ENCODE measurements at regions not wholly inside any gene's neighbourhood (a gene's known extent, or its start where the extent isn't known, plus 50 kb on each side); places are given as distances from the start of the nearest gene placed in this dataset.

DNA sequence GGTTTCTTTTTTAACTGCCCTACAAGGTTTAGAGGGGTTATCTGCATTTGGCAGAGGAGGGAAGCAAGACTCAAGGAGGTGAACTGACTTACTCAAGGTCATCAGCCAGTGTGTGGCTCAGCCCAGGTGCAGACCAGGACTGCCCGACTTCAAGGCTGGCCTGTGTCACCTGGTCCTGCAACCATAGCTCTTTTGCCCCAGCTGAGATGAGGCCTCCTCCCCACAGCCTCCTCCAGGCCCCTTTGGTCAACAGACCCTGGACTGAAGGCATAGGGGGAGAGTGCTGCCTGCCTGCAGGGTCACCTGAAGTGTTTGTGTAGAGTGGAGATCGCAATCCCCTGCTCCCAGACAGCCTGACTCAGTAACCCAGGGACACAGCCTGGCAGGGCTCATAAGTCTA, 168.5 kb upstream of the GLI2 start:
- DNase-seq (ENCODE audit: low spot score): no peak

DNA sequence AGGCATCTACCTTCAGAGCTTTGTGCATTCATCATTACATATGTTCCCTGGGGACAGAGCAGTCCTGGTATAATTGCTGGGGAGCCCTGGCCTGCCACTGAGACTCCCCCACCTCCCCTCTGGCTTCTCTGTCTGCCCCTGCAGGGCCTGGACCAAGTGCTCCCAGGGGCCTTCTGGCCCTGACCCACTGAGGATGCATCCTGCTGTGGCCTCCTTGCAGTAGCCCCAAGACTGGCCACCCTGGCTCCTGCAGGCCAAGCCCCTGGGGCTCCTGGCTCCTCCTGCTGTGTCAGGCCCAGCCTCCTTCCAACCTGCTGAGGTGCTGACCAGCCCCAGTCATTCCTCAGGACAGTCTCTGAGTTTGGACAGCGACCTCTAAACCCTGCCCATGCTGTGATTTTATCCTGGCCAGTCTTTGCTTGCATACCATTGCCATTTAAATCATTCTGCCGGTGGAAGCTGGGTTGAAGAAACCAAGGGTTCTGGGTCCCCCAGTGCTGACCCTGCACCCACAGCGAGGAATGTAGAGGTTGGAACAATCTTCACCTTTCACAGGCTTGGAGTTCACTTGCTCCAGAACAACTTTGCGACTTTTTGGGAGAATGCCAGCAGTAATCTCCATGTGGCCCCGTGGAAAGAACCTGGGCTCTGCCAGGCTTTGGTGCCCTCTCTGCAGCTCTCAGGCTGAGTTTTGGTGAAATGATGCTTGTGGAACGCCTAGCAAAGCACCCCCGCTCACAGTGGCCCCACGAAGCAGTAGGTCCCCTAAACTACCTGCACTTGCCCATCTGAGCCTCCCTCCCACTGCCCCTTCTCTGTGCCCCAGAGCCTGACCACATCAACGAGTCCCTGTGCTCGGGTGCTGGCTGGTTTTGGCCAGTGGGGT, 167.3 kb upstream of the GLI2 start:
- no peak for DNase-seq (ENCODE audit: low spot score)

DNA sequence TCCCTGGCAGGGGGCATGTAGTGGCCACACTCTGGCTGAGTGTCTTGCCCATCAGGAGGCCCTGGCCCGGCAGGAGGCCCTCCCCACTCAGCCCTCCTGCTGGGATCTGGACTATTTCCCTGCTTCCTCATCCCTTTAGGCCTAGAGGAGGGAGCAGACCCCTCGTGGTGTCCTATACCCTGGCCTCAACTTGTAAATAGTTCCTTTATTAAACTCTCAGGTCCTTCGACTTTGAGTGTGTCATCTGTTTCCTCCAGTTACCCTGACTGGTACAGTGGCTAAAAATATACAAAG, 166.7 kb upstream of the GLI2 start:
- DNase-seq (ENCODE audit: low spot score): no peak

DNA sequence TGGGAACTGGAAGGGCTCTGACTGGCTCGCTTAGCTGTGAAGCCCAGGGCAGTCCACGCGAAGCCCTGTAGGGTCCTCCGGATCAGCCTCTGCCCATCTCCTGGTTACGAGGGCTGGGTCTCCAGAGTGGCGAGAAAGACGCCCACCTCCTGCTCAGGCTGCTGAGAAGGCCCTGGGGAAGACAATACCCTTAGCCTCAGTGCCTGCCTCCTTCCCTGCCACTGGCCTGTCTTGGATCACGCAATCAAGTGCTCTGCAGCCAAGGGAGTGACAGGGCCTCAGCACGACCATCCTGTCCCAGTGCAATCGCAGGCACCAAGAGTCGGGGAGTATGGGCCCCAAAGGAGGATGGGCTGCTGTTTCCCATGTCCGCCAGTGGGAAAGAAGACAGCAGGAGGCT, 165.7 kb upstream of the GLI2 start:
- DNase-seq (ENCODE audit: low spot score): no peak

DNA sequence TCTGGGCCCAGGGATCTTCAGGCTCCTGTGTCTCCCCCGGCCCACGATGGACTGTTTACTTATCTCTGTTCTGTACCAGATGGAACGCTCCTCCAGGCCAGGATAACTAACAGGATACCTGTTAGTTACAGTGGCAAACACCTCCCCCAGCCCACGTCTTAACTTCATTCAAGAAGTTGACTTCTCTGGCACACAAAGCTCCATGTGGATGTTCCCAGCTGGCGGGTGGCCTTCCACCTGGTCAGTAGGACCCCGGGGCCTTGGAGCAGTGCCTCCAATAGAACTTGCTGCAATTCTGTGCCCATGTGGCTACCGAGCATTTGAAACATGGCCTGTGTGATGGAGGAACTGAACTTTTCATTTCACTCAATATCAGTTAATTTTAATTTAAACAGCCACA, 165.1 kb upstream of the GLI2 start:
- DNase-seq (ENCODE audit: low spot score): no peak

DNA sequence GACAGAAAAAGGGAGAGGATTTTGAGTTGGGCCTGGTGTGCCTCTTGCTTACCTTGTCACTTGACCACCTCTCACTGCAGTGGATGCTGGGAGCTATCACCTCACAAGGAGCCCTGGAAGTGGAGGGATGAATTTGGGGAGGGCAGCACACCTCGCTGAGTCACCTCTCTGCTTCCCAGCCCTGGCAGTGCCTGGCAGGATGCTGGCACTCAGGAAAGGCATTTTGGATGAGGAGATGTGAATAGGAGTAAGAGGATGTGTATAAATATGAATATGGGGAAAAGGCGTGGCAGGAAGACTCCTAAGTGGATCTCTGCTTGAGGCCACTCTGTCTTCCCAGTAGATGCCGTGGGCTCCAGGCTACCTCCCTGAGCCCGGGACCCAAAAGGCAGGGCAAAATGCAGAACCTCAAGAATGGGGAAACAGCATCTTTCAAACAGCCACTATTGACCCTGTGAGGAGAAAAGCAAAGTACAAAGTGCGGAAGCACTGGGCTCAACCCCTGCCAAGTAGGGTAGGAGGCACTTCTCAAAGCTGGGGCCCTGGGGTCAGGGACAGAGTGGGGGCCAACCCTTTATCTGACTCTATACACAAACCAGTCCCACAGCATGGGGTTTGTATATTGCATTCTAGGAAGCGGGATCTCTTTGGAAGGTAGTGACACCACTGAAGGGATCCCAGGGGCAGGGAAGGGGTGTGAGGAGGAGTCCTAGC, 164.5 kb upstream of the GLI2 start:
- no peak for DNase-seq (ENCODE audit: low spot score)

DNA sequence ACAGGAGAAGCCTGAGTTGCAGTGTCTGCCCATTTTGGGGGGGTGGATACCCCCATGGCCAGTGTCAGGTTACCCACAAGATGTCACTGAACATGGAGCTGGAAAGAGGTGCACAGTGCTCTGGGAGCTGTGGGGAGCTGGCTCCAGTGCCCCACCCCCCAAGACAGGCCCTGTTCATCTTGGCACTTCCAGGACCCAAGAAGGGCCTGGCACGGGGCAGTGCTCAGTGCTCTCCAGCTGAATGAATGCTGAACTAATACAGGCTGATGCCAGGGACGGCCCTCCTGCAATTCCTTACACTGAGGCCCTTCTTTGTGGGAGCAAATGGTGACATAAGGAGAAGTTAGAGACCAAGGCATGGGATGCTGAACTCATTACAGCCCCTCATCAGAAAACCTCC, 163.4 kb upstream of the GLI2 start:
- DNase-seq (ENCODE audit: low spot score): no peak

DNA sequence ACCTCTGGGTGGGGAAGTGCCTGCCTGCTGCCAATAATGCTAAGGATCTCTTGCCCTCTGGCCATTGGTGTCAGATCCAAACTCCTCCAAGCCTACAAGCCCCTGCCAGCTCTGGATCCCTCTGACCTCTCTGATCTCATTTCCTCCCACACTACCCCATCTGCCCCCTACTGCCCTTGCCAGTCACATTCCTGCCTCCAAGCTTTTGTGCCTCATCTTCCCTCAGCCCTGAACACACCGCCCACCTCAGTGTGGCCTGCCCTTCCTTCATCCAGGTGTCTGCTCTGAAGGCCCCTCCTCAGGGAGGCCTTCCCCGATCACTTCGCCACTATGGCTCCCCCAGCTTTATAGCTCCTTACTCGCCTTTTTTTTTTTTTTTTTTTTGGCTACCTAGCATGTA, 161.0 kb upstream of the GLI2 start:
- DNase-seq (ENCODE audit: low spot score): no peak

DNA sequence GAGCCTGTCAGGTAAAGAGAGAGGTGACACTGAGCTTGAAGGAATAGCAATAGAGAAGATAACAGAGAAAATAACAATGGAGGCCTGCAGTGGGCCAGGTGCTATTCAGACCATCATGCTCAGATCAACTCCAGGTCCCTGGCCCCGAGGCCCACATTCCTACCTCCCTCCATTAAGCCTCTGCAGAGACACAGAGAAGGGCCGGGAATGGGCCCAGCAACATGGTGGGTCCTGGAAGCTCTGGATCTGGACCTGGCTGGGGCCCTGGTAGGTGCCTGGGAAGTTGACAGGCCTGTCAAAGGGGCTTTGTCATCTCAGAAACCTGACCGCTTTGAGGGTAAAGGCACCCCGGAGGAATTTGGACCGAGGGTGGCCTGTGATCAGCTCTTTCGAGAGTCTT, 159.7 kb upstream of the GLI2 start:
- no peak for DNase-seq (ENCODE audit: low spot score)

DNA sequence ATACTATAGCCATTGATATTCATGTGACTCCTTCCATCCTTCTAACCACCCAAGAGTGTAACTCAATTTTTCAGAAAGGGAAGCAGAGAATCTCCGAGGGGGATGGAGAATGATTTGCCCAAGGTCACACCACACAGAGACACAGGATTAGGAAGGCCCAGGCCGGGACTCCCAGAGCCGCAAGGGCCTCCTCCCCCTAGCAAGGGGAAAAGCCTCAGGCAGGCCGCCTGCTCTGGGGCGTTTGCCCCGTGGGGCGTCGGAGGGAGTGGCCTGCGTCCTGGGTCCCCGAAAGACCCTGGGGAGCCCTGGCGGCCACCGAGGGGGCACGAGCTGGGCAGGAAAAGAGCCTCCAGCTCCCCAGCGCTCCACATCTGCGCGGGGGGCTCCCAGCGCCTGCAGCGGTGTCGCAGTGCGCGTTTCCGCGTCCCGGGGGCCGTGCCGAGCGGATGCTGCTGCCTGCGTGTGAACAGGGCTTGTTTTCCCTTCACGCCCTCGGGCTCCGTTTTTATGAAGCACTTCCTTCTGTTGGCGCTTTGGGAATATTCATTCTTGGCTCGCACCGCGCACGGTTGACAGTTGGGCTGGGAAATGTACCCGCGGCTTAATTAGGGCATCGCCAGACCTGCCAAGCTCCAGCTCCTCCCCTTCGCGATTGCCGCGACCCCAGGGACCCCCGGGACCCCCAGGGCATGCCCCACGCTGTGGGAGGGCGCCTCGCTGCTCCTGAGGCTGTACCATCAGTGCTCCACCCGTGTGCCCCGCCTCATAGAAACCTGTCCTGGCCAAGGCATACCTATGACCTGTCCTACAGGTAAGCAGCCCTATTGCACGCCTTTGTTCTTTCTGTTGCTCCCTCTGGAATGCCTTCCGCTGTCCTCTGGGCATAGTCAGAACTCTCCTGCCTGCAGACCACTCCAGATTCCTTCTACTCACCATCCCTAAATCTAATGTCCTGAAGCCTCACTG, 158.9 kb upstream of the GLI2 start:
- DNase-seq (ENCODE audit: low spot score): no peak

DNA sequence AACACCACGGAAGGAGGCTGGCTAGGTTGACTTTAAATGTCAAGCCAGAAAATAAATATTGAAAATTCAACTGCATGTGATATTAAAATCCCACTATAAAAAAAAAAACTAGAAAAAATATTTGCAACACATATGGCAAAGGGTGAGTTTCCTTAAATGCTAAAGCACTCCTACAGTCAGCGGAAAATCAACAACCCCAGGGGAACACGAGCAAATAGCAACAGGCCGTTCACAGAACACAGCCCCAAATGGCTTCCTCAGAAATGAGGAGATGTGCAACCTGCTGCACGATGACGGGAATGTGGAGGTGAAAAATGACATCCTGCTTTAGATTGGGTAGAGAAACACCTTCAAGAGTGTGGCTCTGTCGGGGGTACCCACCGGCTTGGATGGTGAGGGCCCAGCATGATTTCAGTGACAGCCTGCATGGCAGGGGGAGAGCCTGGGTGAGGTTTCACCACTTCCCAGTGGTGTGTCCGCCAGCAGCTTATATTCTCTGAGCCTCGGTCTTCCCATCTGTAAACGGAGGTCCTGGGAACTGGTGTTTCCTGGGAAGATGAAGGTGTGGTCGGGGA, 157.9 kb upstream of the GLI2 start:
- DNase-seq (ENCODE audit: low spot score): no peak

DNA sequence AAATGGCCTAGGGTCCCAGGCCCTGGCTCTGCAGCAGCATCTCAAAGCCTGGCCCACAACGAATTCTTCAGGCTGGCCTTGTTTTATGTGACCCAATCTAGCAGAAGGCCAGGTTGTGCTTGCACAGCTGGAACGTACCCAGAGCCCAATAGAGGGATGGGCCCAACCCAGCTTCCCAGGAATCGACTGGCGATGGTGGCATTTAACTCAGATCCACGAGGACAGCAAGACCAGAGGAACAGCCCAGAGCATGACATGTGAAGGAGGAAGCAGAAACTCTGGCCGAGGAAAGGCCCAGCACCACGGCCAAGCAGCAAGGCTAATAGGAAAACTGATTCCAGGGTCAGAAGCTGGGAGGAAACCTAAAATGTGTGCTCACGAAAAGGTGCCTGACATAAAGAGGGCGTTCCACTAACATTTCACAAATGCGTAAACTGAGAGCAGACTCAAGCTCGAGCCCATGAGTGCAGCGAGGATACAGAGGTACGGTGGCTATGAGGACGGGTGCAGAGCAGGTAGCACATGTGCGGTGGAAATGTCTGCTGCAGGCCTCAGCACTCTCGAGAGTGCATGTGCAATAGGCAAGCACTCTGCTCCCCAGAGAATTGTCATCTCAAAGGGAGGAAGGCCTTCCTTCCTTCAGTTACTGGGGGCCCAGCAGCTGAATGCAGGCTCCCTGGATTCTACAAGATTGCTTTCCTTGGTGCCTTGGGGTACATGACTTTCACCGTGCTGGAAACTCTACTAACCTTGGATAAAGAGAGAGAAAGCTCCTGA, 156.9 kb upstream of the GLI2 start:
- DNase-seq (ENCODE audit: low spot score): no peak

DNA sequence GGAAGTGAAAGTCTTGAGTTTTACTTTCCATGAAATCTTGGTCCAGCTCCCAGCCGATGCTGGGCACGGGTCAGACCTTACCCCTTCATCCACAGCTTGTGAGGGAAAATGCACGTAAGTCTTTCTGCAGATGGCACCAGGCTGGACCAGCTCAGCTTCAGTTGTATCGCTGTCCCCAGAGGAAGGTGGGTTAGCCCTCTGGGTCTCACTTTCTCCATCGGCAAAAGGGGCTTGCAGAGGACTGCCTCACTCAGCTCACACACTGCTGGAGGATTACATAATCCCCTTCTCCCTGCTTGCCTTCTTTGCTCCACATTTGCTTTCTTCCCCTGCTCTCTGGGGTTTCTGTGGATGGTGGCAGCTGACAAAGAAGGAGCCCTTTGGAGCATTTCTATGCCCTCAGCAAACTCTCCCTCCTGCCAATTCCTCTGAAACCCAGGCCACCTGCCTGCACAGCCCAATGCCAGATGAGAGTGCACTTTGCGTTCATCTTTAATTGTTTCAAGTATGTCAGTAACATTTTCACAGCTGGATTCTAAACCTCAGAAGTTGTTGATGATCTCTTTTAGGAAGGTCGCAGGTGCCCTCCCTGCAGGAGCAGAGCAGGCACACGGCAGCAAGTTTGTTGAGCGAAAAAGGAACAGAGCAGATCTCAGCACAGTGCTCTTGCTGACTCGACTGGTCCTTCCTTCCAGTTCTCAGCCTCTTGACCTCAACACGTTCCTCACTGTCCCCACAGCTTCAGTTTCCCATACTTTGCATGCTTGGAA, 155.6 kb upstream of the GLI2 start:
- no peak for DNase-seq (ENCODE audit: low spot score)

DNA sequence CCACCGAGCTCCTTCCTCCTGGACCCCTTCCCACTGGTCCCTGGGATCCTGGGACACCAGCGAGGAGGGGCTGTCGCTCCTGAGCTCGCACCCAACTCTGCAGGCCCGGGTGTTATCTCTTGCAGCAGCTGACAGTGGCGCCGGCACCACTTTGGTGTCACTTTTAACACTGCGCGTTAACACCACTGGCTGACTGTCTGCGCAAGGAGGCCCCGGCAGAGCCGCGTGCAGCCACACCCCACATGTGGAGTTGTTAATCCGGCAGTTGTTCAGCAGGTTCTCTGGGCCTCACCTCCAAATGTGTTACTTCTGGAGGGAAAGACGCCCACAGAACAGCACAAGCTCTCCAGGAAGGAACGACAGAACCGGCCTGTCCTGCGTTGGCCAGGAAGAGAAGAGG, 155.0 kb upstream of the GLI2 start:
- no peak for DNase-seq (ENCODE audit: low spot score)

DNA sequence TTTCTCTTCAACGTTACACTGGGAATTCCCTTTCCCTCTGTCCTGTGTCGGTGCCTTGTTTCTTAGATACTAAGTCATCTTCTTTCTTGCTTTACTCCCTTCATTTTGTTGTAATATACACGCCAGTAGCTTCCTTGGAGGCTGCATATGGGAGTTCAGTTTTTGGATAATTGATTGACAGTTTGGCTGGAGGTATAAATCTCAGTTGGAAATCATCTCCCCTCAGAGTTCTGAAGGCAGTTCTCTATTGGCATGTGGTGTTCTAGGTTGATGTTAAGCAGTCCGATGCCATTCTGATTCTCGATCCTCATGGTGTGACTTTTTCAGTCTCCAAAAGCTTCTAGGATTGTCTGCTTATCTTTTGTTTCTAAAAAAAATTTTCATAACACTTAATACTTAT, 152.5 kb upstream of the GLI2 start:
- no peak for DNase-seq (ENCODE audit: low spot score)

DNA sequence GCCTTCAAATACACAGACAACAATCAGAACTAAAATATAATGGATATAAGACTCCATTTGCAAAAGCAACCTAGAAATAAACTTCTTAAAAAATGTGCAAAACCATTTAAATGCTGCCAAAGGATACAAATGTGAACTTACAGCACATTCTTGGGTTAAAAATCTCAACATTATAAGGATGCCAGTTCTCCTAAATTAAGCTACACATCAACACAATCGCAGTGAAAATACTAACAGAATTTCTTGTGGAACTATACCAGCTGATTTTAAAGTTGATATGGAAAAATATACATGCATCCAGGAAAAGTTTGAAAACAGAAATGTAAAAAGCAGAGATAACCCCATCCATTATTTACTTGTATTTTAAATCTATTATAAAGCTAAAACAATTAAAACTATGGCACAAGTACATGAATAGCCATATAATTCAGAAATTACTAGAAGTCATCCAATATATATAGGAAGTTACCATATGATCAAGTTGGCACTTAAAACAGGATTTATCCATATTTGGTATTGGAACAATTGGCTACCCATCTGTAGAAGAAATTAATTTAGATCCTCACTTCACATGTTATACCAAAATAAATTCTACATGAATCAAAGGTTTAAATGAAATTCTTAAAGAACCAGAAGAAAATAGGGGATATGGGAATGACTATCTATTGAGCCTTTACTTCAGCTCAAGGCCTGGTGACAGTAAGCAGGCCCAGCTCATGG, 151.7 kb upstream of the GLI2 start:
- no peak for DNase-seq (ENCODE audit: low spot score)

DNA sequence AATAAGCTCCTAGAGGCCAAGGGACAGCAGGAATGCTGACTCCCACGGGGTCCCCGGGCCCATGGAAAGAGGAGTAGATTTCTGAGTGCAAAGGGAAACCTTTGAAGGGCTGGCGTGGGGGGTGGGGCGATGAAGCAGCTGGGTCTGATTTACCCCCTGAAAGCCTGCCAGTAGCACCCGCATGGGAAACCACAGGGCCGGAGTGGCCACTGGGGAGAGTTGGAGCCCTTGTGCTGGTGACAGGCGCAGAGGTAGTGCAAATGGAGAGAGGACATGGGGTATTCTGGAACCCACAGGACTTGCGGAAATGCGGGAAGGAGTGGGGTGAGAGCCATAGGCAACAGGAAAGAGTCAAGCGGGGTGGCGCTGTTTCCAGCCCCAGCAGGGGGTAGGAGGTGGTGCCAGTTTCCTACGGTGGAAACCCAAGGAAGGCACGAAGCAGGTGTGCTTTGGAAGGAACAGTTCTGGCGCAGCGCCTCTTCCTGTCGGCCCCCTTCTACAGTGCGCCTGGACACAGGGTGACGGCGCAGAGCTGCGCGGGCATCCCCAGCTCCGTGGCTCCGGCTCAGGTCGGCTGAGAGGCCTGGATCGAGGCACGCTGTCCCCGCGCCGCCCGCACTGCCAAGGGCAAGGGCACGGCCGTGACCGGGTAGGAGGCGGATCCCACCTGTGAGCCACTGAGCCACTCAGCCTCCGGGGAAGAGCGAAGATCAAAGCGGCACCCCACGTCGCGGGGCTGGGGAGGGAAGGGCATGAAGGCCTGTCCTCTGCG, 149.0 kb upstream of the GLI2 start:
- DNase-seq (ENCODE audit: low spot score): no peak

DNA sequence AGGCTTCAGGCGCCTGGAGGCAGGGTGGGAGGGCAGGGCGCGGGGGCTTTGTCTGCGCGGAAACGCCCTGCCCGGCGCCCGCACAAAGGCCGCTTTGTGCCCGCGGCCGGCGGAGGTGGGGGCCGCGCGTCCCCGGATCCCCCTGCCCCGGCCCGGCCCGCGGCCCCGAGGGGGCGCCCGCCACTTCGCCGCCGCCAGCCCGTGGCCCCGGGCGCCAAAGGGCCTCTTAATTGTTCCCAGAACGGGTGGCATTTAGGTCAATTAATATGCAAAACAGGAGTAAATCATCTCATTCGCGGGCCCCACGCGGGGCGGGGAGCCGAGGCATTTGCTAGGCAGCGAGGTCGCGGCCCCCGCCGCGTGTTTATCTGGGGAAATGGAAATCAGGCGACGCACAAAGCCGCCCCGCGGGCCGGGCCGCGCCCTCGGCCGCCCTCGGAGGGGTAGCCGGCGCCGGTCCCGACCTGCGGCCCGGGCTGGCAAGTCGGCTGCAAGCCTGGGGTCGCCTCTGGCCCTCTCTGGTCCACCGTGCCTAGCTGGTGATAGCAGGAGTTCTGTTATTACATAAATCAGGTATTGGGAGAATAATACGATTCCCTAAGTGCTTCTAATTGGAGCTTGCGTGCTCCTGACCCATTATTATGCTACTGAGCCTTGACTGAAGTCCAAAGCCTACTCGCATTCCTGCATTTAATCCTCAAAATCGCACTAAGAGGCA, 148.2 kb upstream of the GLI2 start:
- DNase-seq (ENCODE audit: low spot score): no peak

DNA sequence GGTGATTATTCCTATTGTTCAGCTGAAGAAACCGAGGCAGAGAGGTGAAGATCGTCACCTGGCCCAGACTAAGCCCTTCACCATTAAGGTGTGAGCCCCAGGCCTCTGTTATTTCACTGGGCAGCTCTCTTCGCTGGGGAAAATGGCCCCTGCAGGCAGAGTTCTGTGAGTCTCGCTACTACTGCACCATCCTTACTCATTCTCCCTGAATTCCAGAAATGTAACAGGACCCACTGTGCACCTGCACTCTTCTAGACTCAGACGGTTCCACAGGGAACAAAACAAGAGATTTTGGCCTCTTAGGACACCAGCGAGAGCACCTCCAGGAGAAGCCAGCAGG, 147.7 kb upstream of the GLI2 start:
- no peak for DNase-seq (ENCODE audit: low spot score)
